Mesenchymal stem cell (in vitro differentiated cells and primary cell): ENCODE measurements at regions not wholly inside any gene's neighbourhood (a gene's known extent, or its start where the extent isn't known, plus 50 kb on each side); places are given as distances from the start of the nearest gene placed in this dataset.

Experiments used
- DNase-seq: peaks from one replicate; pipeline ENCODE4 v3.0.0-alpha.2; 2013
- H2AFZ ChIP-seq: one replicate; pipeline ENCODE4 v1.6.1; 2013; ENCODE audit warnings: low read depth, mild to moderate bottlenecking, control low read depth, inconsistent platforms, low read length, moderate library complexity
- H2AK5ac ChIP-seq: 2 replicates; pipeline ENCODE4 v1.6.1; 2013; ENCODE audit warnings: low read length, moderate library complexity, mild to moderate bottlenecking, inconsistent platforms; ENCODE audit not compliant: severe bottlenecking
- H2BK120ac ChIP-seq: one replicate; pipeline ENCODE4 v1.6.1; 2013; ENCODE audit warnings: low read depth, mild to moderate bottlenecking, inconsistent platforms, low read length, moderate library complexity
- H2BK12ac ChIP-seq, 2 experiments: one replicate each; pipeline ENCODE4 v1.6.1; 2013; ENCODE audit warnings: inconsistent platforms in 2 of 2, low read length in 2 of 2, mild to moderate bottlenecking in 2 of 2, moderate library complexity in 2 of 2, control low read depth in 1 of 2
- H2BK15ac ChIP-seq: one replicate; pipeline ENCODE4 v1.6.1; 2013; ENCODE audit warnings: mild to moderate bottlenecking, low read depth, inconsistent platforms; ENCODE audit not compliant: poor library complexity, severe bottlenecking
- H2BK5ac ChIP-seq: 2 replicates; pipeline ENCODE4 v1.6.1; 2013; ENCODE audit warnings: low read depth, mild to moderate bottlenecking, low read length, control low read depth, inconsistent platforms; ENCODE audit not compliant: poor library complexity, severe bottlenecking
- H3K14ac ChIP-seq, 2 experiments: one replicate each; pipeline ENCODE4 v1.6.1; 2013; ENCODE audit warnings: inconsistent platforms in 2 of 2, low read length in 2 of 2, control low read depth in 1 of 2, mild to moderate bottlenecking in 1 of 2, moderate library complexity in 1 of 2
- H3K18ac ChIP-seq, 2 experiments: one replicate each; pipeline ENCODE4 v1.6.1; 2013; ENCODE audit warnings: inconsistent platforms in 2 of 2, low read length in 2 of 2, control low read depth in 1 of 2, low read depth in 1 of 2, mild to moderate bottlenecking in 1 of 2
- H3K23ac ChIP-seq, 2 experiments: one replicate each; pipeline ENCODE4 v1.6.1; 2013; ENCODE audit warnings: inconsistent platforms in 2 of 2, low read length in 2 of 2, mild to moderate bottlenecking in 2 of 2, moderate library complexity in 2 of 2, control low read depth in 1 of 2
- H3K27ac ChIP-seq: 2 replicates; pipeline ENCODE4 v1.5.1; 2013; ENCODE audit warnings: mild to moderate bottlenecking, moderate library complexity, low read length, control low read depth, inconsistent platforms; ENCODE audit not compliant: poor library complexity, severe bottlenecking
- H3K27me3 ChIP-seq, 2 experiments: 2 replicates each; pipeline versions ENCODE4 v1.6.1 to v1.7.0; 2013; ENCODE audit warnings: low read length in 2 of 2, mild to moderate bottlenecking in 2 of 2, moderate library complexity in 2 of 2, control low read depth in 1 of 2, inconsistent platforms in 1 of 2; ENCODE audit not compliant: control insufficient read depth in 1 of 2, insufficient read depth in 1 of 2
- H3K36me3 ChIP-seq, 2 experiments: 2 replicates each; pipeline versions ENCODE4 v1.6.1 to v1.7.0; 2013; ENCODE audit warnings: low read length in 2 of 2, control low read depth in 1 of 2, inconsistent platforms in 1 of 2, low read depth in 1 of 2, mild to moderate bottlenecking in 1 of 2; ENCODE audit not compliant: insufficient read depth in 2 of 2, control insufficient read depth in 1 of 2
- H3K4ac ChIP-seq, 2 experiments: one replicate each; pipeline ENCODE4 v1.6.1; 2013; ENCODE audit warnings: inconsistent platforms in 2 of 2, low read length in 2 of 2, mild to moderate bottlenecking in 2 of 2, moderate library complexity in 2 of 2, control low read depth in 1 of 2, low read depth in 1 of 2
- H3K4me1 ChIP-seq: 2 replicates; pipeline ENCODE4 v1.6.1; 2013; ENCODE audit warnings: low read depth, low read length, control low read depth; ENCODE audit not compliant: control insufficient read depth, insufficient read depth
- H3K4me2 ChIP-seq: 2 replicates; pipeline ENCODE4 v1.6.1; 2013; ENCODE audit warnings: low read length, mild to moderate bottlenecking, inconsistent platforms; ENCODE audit not compliant: poor library complexity, severe bottlenecking
- H3K4me3 ChIP-seq, 2 experiments: 2 replicates each; pipeline versions ENCODE4 v1.5.1 to v1.7.0; 2013; ENCODE audit warnings: low read length in 2 of 2, mild to moderate bottlenecking in 2 of 2, control low read depth in 1 of 2, low read depth in 1 of 2; ENCODE audit not compliant: insufficient read depth in 1 of 2
- H3K79me1 ChIP-seq: replicated peaks from 2 replicates; pipeline ENCODE4 v1.6.1; 2013; ENCODE audit warnings: mild to moderate bottlenecking, control low read depth, low read length, inconsistent platforms; ENCODE audit not compliant: poor library complexity, severe bottlenecking
- H3K9ac ChIP-seq: 2 replicates; pipeline ENCODE4 v1.7.0; 2013; ENCODE audit warnings: mild to moderate bottlenecking, low read length, moderate library complexity
- H3K9me3 ChIP-seq: 2 replicates; pipeline ENCODE4 v1.7.0; 2013; ENCODE audit warnings: mild to moderate bottlenecking, low read length; ENCODE audit not compliant: control insufficient read depth
- H4K8ac ChIP-seq: one replicate; pipeline ENCODE4 v1.6.1; 2013; ENCODE audit warnings: inconsistent platforms, mild to moderate bottlenecking, low read length, moderate library complexity
- H4K91ac ChIP-seq: one replicate; pipeline ENCODE4 v1.6.1; 2013; ENCODE audit warnings: mild to moderate bottlenecking, low read length, inconsistent platforms
- WGBS: methylation state at CpG from one replicate; pipeline ENCODE4 v1.1.7; 2013; ENCODE audit warnings: mixed read lengths; 5-methylcytosine and 5-hydroxymethylcytosine counted together

DNA sequence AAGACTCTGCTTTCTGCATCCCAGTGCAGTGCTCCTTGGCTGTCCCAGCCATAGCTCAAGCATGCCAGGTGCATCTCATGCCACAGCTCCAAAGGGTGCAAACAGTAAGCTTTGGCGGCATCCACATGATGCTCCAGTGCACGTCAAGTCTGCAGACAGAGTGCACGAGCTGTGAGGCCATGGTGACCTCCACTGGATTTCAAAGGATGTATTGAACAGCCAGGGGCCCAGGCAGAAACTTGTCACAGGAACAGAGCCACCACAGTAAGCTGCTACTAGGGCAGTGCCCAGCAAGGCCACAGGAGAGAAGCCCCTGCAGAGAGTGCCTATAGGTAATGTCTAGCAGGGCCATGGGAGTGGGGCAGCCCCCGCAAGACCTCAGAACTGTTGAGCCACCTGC lies 206.8 kb upstream of the DDI1 start:
- Histone ChIP-seq H3K4me3 (no peak overlapping the region), H3K14ac (peak overlapping the region in 1 of 2 experiments; percentile 30), H2AFZ (no peak overlapping the region), H3K27me3 (no peaks in the 10 kb centered on the region), H2BK120ac (no peak overlapping the region), H2AK5ac (no peak overlapping the region), H3K27ac (no peak overlapping the region), H3K4me1 (no peaks in the 10 kb centered on the region), H2BK5ac (no peak overlapping the region), H3K4me2 (no peak overlapping the region), H3K79me1 (no peaks in the 10 kb centered on the region), H2BK15ac (no peak overlapping the region), H4K8ac (no peak overlapping the region), H3K23ac (no peak overlapping the region), H4K91ac (no peak overlapping the region), H3K9ac (no peak overlapping the region), H3K18ac (no peak overlapping the region), H2BK12ac (no peak overlapping the region), H3K36me3 (no peaks in the 10 kb centered on the region), H3K4ac (no peak overlapping the region), H3K9me3 (peaks cover 29% of the 10 kb centered on the region)
- DNase-seq: no peak
- 89% methylated on average over 4 of the region's 4 CpGs for WGBS

DNA sequence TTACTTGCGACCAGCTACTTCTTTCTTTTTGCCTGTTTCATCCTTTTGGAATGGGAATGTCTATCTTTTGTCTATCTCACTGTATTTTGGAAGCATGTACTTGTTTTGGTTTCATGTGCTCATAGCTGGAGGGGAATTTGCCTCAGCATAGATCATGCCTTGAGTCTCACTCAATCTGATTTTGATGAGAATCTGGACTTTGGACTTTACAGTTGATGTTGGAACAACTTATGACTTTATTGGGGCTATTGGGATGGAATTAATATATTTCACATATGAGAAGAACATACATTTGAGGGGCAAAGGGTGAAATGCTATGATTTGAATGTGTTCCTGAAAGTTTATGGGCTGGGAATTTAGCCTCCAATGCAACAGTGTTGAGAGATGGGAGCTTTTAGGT lies 206.2 kb upstream of the DDI1 start:
- Histone ChIP-seq H3K27ac (no peak overlapping the region), H4K8ac (no peak overlapping the region)
- no peak for DNase-seq

DNA sequence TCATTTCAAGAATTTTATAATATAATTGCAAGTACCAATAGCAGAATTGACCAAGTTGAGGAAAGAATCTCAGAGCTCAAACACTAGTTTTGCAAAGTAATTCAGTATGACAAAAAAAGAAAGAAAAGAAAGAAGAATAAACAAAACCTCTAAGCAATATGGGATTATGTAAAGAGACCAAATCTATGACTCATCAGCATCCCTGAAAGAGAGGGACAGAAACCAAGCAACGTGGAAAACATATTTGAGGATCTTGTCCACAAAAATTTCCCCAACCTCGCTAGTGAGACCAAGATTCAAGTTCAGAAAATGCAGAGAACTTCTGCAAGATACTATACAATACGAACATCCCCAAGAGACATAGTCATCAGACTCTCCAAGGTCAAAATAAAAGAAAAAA lies 203.7 kb upstream of the DDI1 start:
- Histone ChIP-seq H3K9me3 (peaks cover 29% of the 10 kb centered on the region), H4K91ac (no peak overlapping the region), H3K27ac (no peak overlapping the region), H3K23ac (no peak overlapping the region), H2BK5ac (no peak overlapping the region), H2BK15ac (no peak overlapping the region), H3K79me1 (no peaks in the 10 kb centered on the region), H2AK5ac (no peak overlapping the region), H3K4me2 (no peak overlapping the region), H2BK120ac (no peak overlapping the region), H2AFZ (no peak overlapping the region), H3K4ac (no peak overlapping the region), H3K36me3 (no peaks in the 10 kb centered on the region), H3K18ac (no peak overlapping the region), H3K27me3 (no peaks in the 10 kb centered on the region), H3K9ac (no peak overlapping the region), H3K4me1 (no peaks in the 10 kb centered on the region), H4K8ac (no peak overlapping the region), H3K4me3 (no peak overlapping the region), H3K14ac (no peak overlapping the region), H2BK12ac (no peak overlapping the region)
- WGBS: 79% methylated on average over 3 of the region's 3 CpGs
- DNase-seq: no peak

More for the DNA sequence above, 206.2 kb upstream of the DDI1 start:
- Histone ChIP-seq H3K23ac (no peak overlapping the region), H2BK5ac (no peak overlapping the region), H3K4me3 (no peak overlapping the region), H3K18ac (no peak overlapping the region), H2BK120ac (no peak overlapping the region), H3K14ac (no peak overlapping the region), H3K4me1 (no peaks in the 10 kb centered on the region), H2BK15ac (no peak overlapping the region), H3K4ac (no peak overlapping the region), H2AFZ (no peak overlapping the region), H3K9me3 (peaks cover 29% of the 10 kb centered on the region), H3K36me3 (no peaks in the 10 kb centered on the region), H2BK12ac (no peak overlapping the region), H3K27me3 (no peaks in the 10 kb centered on the region), H3K9ac (no peak overlapping the region), H3K4me2 (no peak overlapping the region), H4K91ac (no peak overlapping the region), H2AK5ac (no peak overlapping the region), H3K79me1 (no peaks in the 10 kb centered on the region)
- WGBS: no CpG with 5 or more reads among the region's 1 CpG

DNA sequence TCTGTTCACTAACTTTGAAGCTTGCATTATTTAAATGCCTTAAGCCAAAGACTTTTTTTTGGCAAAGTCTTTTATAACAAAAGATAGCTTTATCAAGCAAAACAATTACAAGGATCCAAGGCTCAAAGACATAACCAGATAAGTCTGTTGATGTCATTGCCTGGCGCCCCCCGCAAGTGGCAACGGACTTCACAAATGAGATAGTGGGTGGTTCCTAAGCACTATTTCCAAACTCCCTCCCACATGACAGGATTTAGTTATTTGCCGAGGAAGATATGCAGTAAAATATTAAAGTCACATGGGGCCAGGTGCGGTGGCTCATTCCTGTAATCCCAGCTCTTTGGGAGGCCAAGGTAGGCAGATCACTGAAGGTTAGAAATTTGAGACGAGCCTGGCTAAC lies 194.2 kb upstream of the DDI1 start:
- no peak overlapping the region for H2AK5ac ChIP-seq
- H3K4me1 ChIP-seq: no peaks in the 10 kb centered on the region
- H3K36me3 ChIP-seq: no peaks in the 10 kb centered on the region
- H2BK120ac ChIP-seq: no peak overlapping the region
- H3K4ac ChIP-seq: no peak overlapping the region
- no peak overlapping the region for H2BK15ac ChIP-seq
- no peak overlapping the region for H3K9ac ChIP-seq
- H3K4me3 ChIP-seq: no peak overlapping the region
- no peaks in the 10 kb centered on the region for H3K27me3 ChIP-seq
- no peak for DNase-seq
- no peak overlapping the region for H3K23ac ChIP-seq
- no peak overlapping the region for H2BK5ac ChIP-seq
- no peaks in the 10 kb centered on the region for H3K9me3 ChIP-seq
- no peak overlapping the region for H4K8ac ChIP-seq
- no peak overlapping the region for H3K4me2 ChIP-seq
- no peak overlapping the region for H4K91ac ChIP-seq
- 96% methylated on average over 5 of the region's 6 CpGs for WGBS
- no peak overlapping the region for H3K18ac ChIP-seq
- no peak overlapping the region for H3K27ac ChIP-seq
- H2AFZ ChIP-seq: no peak overlapping the region
- no peak overlapping the region for H2BK12ac ChIP-seq
- no peak overlapping the region for H3K14ac ChIP-seq
- H3K79me1 ChIP-seq: no peaks in the 10 kb centered on the region
